Naive thymus-derived CD4-positive, alpha-beta T cell (primary cell): ENCODE measurements at regions not wholly inside any gene's neighbourhood (a gene's known extent, or its start where the extent isn't known, plus 50 kb on each side); places are given as distances from the start of the nearest gene placed in this dataset.

Experiments used
- ATAC-seq: fragments of 150-1000 bp; cut with Tn5 transposase; 2 replicates; pipeline ENCODE4 v1.10.0; 2021; ENCODE audit warnings: mild to moderate bottlenecking, moderate library complexity
- CTCF ChIA-PET: fragments of 350-600 bp; sonication (Branson Sonifier 250); formaldehyde crosslinking; loops from one replicate; lab custom pipeline; 2021; ENCODE audit warnings: antibody characterized with exemption; lab: Charles Lee
- POLR2A ChIA-PET: fragments of 350-600 bp; sonication (Branson Sonifier 250); formaldehyde crosslinking; loops from one replicate; lab custom pipeline; 2021; ENCODE audit warnings: antibody characterized with exemption, inconsistent platforms; lab: Charles Lee
- DNase-seq, 9 donors: peaks; one replicate each; pipeline versions ENCODE4 v3.0.0 to v3.0.0-alpha.2; 2020 to 2022; ENCODE audit warnings: mixed read lengths in 1 of 9
- H3K27ac ChIP-seq: one replicate; pipeline ENCODE4 v1.7.0; 2013; ENCODE audit warnings: mild to moderate bottlenecking, low read depth, low read length, moderate library complexity
- H3K27me3 ChIP-seq, 2 donors: one replicate each; pipeline ENCODE4 v1.7.0; 2013; ENCODE audit warnings: low read length in 2 of 2, mild to moderate bottlenecking in 2 of 2, moderate library complexity in 2 of 2; ENCODE audit not compliant: control insufficient read depth in 2 of 2, insufficient read depth in 2 of 2
- H3K36me3 ChIP-seq, 3 experiments: 1 replicate in 2 of 3; 2 replicates in 1 of 3; pipeline ENCODE4 v1.7.0; 2013; ENCODE audit warnings: low read length in 3 of 3, mild to moderate bottlenecking in 3 of 3, moderate library complexity in 1 of 3; ENCODE audit not compliant: insufficient read depth in 3 of 3, control insufficient read depth in 2 of 3
- H3K4me1 ChIP-seq, 2 donors: one replicate each; pipeline ENCODE4 v1.7.0; 2013; ENCODE audit warnings: low read length in 2 of 2, mild to moderate bottlenecking in 2 of 2, moderate library complexity in 1 of 2; ENCODE audit not compliant: control insufficient read depth in 2 of 2, insufficient read depth in 2 of 2
- H3K4me3 ChIP-seq: 2 replicates; pipeline ENCODE4 v1.7.0; 2013; ENCODE audit warnings: mild to moderate bottlenecking, low read length
- H3K9me3 ChIP-seq, 3 experiments: 1 replicate in 2 of 3; 2 replicates in 1 of 3; pipeline ENCODE4 v1.7.0; 2013; ENCODE audit warnings: low read length in 3 of 3; ENCODE audit not compliant: control insufficient read depth in 2 of 3
- H3K27ac Mint-ChIP-seq, 9 donors: one replicate each; pipeline ENCODE4 v1.8.0; 2020 to 2022; ENCODE audit warnings: mixed read lengths in 9 of 9, mild to moderate bottlenecking in 8 of 9, moderate library complexity in 5 of 9, inconsistent platforms in 2 of 9
- H3K27me3 Mint-ChIP-seq, 5 donors: one replicate each; pipeline ENCODE4 v1.8.0; 2021 to 2022; ENCODE audit warnings: mixed read lengths in 5 of 5, mild to moderate bottlenecking in 1 of 5
- H3K36me3 Mint-ChIP-seq, 5 donors: one replicate each; pipeline ENCODE4 v1.8.0; 2020 to 2022; ENCODE audit warnings: mixed read lengths in 5 of 5, mild to moderate bottlenecking in 3 of 5, inconsistent platforms in 1 of 5
- H3K4me1 Mint-ChIP-seq, 7 donors: one replicate each; pipeline ENCODE4 v1.8.0; 2020 to 2022; ENCODE audit warnings: mixed read lengths in 7 of 7, mild to moderate bottlenecking in 3 of 7, inconsistent platforms in 1 of 7
- H3K4me3 Mint-ChIP-seq, 10 donors: one replicate each; pipeline ENCODE4 v1.8.0; 2020 to 2022; ENCODE audit warnings: mild to moderate bottlenecking in 10 of 10, mixed read lengths in 10 of 10, moderate library complexity in 6 of 10, inconsistent platforms in 2 of 10
- H3K9me3 Mint-ChIP-seq, 11 donors: one replicate each; pipeline ENCODE4 v1.8.0; 2020 to 2022; ENCODE audit warnings: mixed read lengths in 11 of 11, mild to moderate bottlenecking in 4 of 11, inconsistent platforms in 1 of 11, moderate library complexity in 1 of 11
- intact Hi-C, 2 donors: fragments of 100-400 bp; cut with micrococcal nuclease; formaldehyde crosslinking; loops; one replicate each; pipeline ENCODE4 v1.15.1; 2023

- no peaks in the 10 kb centered on the region for H3K27me3 Mint-ChIP-seq
- no peaks in the 10 kb centered on the region for H3K4me1 Mint-ChIP-seq
- ChIA-PET POLR2A (no interaction called here), CTCF (no interaction called here)
- H3K9me3 Mint-ChIP-seq, result peaks cover 6 to 22% (median 10%) of the 10 kb centered on the region in 11 donors
- no peaks in the 10 kb centered on the region for H3K36me3 ChIP-seq
- no peaks in the 10 kb centered on the region for H3K4me1 ChIP-seq
- H3K4me3 ChIP-seq, result no peak overlapping the region
- no peak overlapping the region for H3K27ac Mint-ChIP-seq
- intact Hi-C loops, result no loop called here
- H3K27ac ChIP-seq, result no peak overlapping the region
- DNase-seq, result no peak
- H3K4me3 Mint-ChIP-seq, result no peak overlapping the region
- ATAC-seq, result no peak
- H3K36me3 Mint-ChIP-seq, result no peaks in the 10 kb centered on the region
- no peaks in the 10 kb centered on the region for H3K27me3 ChIP-seq
- peaks cover 0 to 5% (median 0%) of the 10 kb centered on the region in 3 experiments for H3K9me3 ChIP-seq
Measured at GRCh38 chr12:115343008-115343407, 659.0 kb upstream of the TBX3 start.

GRCh38 chr12:115341442-115341841 lies 657.5 kb upstream of the TBX3 start:
- Histone ChIP-seq H3K4me1 (no peaks in the 10 kb centered on the region), H3K4me3 (no peak overlapping the region), H3K36me3 (no peaks in the 10 kb centered on the region), H3K27ac (no peak overlapping the region), H3K27me3 (no peaks in the 10 kb centered on the region), H3K9me3 (peaks cover 0 to 5% (median 0%) of the 10 kb centered on the region in 3 experiments)
- no peaks in the 10 kb centered on the region for H3K4me1 Mint-ChIP-seq
- H3K27me3 Mint-ChIP-seq, result no peaks in the 10 kb centered on the region
- ChIA-PET CTCF (no interaction called here), POLR2A (no interaction called here)
- H3K27ac Mint-ChIP-seq, result no peak overlapping the region
- peaks cover 4 to 22% (median 11%) of the 10 kb centered on the region in 11 donors for H3K9me3 Mint-ChIP-seq
- intact Hi-C loops, result no loop called here
- DNase-seq (no peak), ATAC-seq (no peak)
- H3K36me3 Mint-ChIP-seq, result no peaks in the 10 kb centered on the region
- H3K4me3 Mint-ChIP-seq, result no peak overlapping the region

- H3K27me3 Mint-ChIP-seq, result no peaks in the 10 kb centered on the region
- Histone ChIP-seq H3K27me3 (no peaks in the 10 kb centered on the region), H3K9me3 (peaks cover 0 to 5% (median 0%) of the 10 kb centered on the region in 3 experiments), H3K4me3 (no peak overlapping the region), H3K4me1 (no peaks in the 10 kb centered on the region), H3K36me3 (no peaks in the 10 kb centered on the region), H3K27ac (no peak overlapping the region)
- DNase-seq (no peak), ATAC-seq (no peak)
- peaks cover 4 to 22% (median 10%) of the 10 kb centered on the region in 11 donors for H3K9me3 Mint-ChIP-seq
- ChIA-PET POLR2A (no interaction called here), CTCF (no interaction called here)
- intact Hi-C loops, result no loop called here
- H3K36me3 Mint-ChIP-seq, result no peaks in the 10 kb centered on the region
- no peaks in the 10 kb centered on the region for H3K4me1 Mint-ChIP-seq
- H3K4me3 Mint-ChIP-seq, result no peak overlapping the region
- H3K27ac Mint-ChIP-seq, result no peak overlapping the region
Measured at GRCh38 chr12:115338566-115339294, 654.8 kb upstream of the TBX3 start.

- POLR2A ChIA-PET, result no interaction called here
Measured at GRCh38 chr12:115337693-115338543, 653.9 kb upstream of the TBX3 start.

GRCh38 chr12:115336506-115336905 lies 652.5 kb upstream of the TBX3 start:
- H3K9me3 ChIP-seq, result no peaks in the 10 kb centered on the region
- H3K27ac ChIP-seq, result no peak overlapping the region
- DNase-seq (no peak), ATAC-seq (no peak)
- H3K27me3 ChIP-seq, result no peaks in the 10 kb centered on the region
- no peak overlapping the region for H3K27ac Mint-ChIP-seq
- no peaks in the 10 kb centered on the region for H3K27me3 Mint-ChIP-seq
- no peaks in the 10 kb centered on the region for H3K36me3 Mint-ChIP-seq
- intact Hi-C loops, result no loop called here
- no peaks in the 10 kb centered on the region for H3K4me1 Mint-ChIP-seq
- CTCF ChIA-PET, result no interaction called here
- H3K4me3 Mint-ChIP-seq, result no peak overlapping the region
- H3K9me3 Mint-ChIP-seq, result peaks cover 0 to 9% (median 3%) of the 10 kb centered on the region in 11 donors
- no peaks in the 10 kb centered on the region for H3K36me3 ChIP-seq
- H3K4me3 ChIP-seq, result no peak overlapping the region
- H3K4me1 ChIP-seq, result no peaks in the 10 kb centered on the region
- POLR2A ChIA-PET, result no interaction called here

More at GRCh38 chr12:115337693-115338543, 653.9 kb upstream of the TBX3 start:
- Histone ChIP-seq H3K27me3 (no peaks in the 10 kb centered on the region), H3K27ac (no peak overlapping the region), H3K9me3 (peaks cover 0 to 1% (median 0%) of the 10 kb centered on the region in 3 experiments), H3K4me3 (no peak overlapping the region), H3K4me1 (no peaks in the 10 kb centered on the region), H3K36me3 (no peaks in the 10 kb centered on the region)
- Mint-ChIP-seq H3K9me3 (peaks cover 4 to 17% (median 8%) of the 10 kb centered on the region in 11 donors), H3K4me1 (no peaks in the 10 kb centered on the region), H3K36me3 (no peaks in the 10 kb centered on the region), H3K27me3 (no peaks in the 10 kb centered on the region), H3K4me3 (no peak overlapping the region), H3K27ac (no peak overlapping the region)
- intact Hi-C loops, result no loop called here
- CTCF ChIA-PET, result no interaction called here
- ATAC-seq, result no peak
- DNase-seq, result no peak

GRCh38 chr12:115335594-115335993 lies 651.6 kb upstream of the TBX3 start:
- ChIA-PET CTCF (no interaction called here), POLR2A (no interaction called here)
- ATAC-seq (no peak), DNase-seq (no peak)
- no peak overlapping the region for H3K27ac ChIP-seq
- H3K4me3 ChIP-seq, result no peak overlapping the region
- Mint-ChIP-seq H3K4me1 (no peaks in the 10 kb centered on the region), H3K27me3 (no peaks in the 10 kb centered on the region), H3K27ac (no peak overlapping the region), H3K9me3 (peaks cover 0 to 8% (median 1%) of the 10 kb centered on the region in 11 donors), H3K4me3 (no peak overlapping the region), H3K36me3 (no peaks in the 10 kb centered on the region)
- no peaks in the 10 kb centered on the region for H3K9me3 ChIP-seq
- H3K36me3 ChIP-seq, result no peaks in the 10 kb centered on the region
- no peaks in the 10 kb centered on the region for H3K4me1 ChIP-seq
- no peaks in the 10 kb centered on the region for H3K27me3 ChIP-seq
- intact Hi-C loops, result no loop called here
